HEK293T (cell line): ENCODE measurements at regions not wholly inside any gene's neighbourhood (a gene's known extent, or its start where the extent isn't known, plus 50 kb on each side); places are given as distances from the start of the nearest gene placed in this dataset.

Experiments used
- ARNT ChIP-seq: fragments of 450-650 bp; IDR thresholded peaks from 2 replicates; pipeline ENCODE4 v1.6.1; 2017; ENCODE audit warnings: mild to moderate bottlenecking
- BHLHE40 ChIP-seq: fragments of 450-650 bp; IDR thresholded peaks from 2 replicates; pipeline ENCODE4 v1.6.1; 2016; ENCODE audit warnings: mild to moderate bottlenecking, moderate library complexity, borderline replicate concordance
- FOXM1 ChIP-seq: fragments of 450-650 bp; IDR thresholded peaks from 2 replicates; pipeline ENCODE4 v1.6.1; 2017; ENCODE audit warnings: mild to moderate bottlenecking, borderline replicate concordance
- HDGF ChIP-seq: fragments of 450-650 bp; IDR thresholded peaks from 2 replicates; pipeline ENCODE4 v1.6.1; 2017; ENCODE audit warnings: antibody characterized with exemption, borderline replicate concordance
- SP1 ChIP-seq: fragments of 450-650 bp; IDR thresholded peaks from 2 replicates; pipeline ENCODE4 v1.6.1; 2017
- SUZ12 ChIP-seq: fragments of 450-650 bp; IDR thresholded peaks from 2 replicates; pipeline ENCODE4 v1.6.1; 2016; ENCODE audit warnings: mild to moderate bottlenecking
- TARDBP ChIP-seq: fragments of 450-650 bp; IDR thresholded peaks from 2 replicates; pipeline ENCODE4 v1.6.1; 2016

DNA sequence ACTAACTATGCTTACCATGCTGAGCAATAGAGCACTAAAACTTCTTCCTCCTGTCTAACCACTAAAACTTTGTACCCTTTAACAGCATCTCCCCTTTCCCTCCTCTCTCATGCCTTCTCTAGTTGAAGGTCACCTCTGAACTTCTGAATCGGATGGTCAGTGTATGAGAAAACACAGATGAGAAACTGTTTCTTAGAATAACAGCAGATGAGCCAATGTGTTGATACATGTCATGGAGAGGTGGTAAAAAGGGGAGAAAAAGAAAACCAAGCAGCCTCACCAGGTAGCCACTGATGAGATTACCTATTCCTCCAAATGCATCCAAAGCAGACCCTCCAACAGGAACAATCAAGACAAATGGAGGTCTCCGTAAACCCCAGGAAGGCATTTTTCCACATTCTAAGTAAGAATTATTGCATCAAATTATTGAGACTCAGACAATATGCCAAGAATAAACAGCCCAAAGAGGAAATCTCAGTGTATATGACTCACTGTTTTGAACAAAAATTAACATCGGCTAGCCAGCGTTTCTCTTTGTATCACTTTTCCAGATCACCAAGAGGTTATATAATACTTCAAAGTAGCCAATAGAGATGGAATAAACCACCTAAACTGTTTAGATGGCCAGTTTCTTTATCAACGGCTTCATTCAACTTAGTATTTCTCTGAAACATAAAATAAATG lies 793.3 kb upstream of the SOX9 start:
- TF ChIP-seq FOXM1 (no peak), TARDBP (no peak), HDGF (no peak), ARNT (no peak), BHLHE40 (no peak), SUZ12 (no peak), SP1 (no peak)
